ENCODE measurements at regions not wholly inside any gene's neighbourhood (a gene's known extent, or its start where the extent isn't known, plus 50 kb on each side); places are given as distances from the start of the nearest gene placed in this dataset.
"Not testable (repeated sequence)": the region's sequence is repeated elsewhere in the genome, so short reads cannot be mapped to it uniquely, and the experiment has no call there.

- in situ Hi-C loops (cut with HindIII; ENCODE audit: low pct_unique_long_range_greater_than_20kb, low sequenced_read_pairs) = no loop called here
These were observed 314.6 kb upstream of the PLD5 start for GRCh38 chr1:242839101-242839500.

GRCh38 chr1:242836423-242836822 is 311.9 kb upstream of the PLD5 start:
- in situ Hi-C loops (cut with HindIII; ENCODE audit: low pct_unique_long_range_greater_than_20kb, low sequenced_read_pairs) = no loop called here
- DNase-seq (ENCODE audit: low read depth) = no peak

More at GRCh38 chr1:242839101-242839500, 314.6 kb upstream of the PLD5 start:
- DNase-seq (ENCODE audit: low read depth) = no peak

GRCh38 chr1:242828828-242829227 is 304.3 kb upstream of the PLD5 start:
- in situ Hi-C loops (cut with HindIII; ENCODE audit: low pct_unique_long_range_greater_than_20kb, low sequenced_read_pairs) = no loop called here
- no peak for DNase-seq (ENCODE audit: low read depth)

- no peak for DNase-seq (ENCODE audit: low read depth)
- in situ Hi-C loops (cut with HindIII; ENCODE audit: low pct_unique_long_range_greater_than_20kb, low sequenced_read_pairs) = no loop called here
These were observed 303.7 kb upstream of the PLD5 start for GRCh38 chr1:242828199-242828598.

GRCh38 chr1:242827538-242827937 is 303.0 kb upstream of the PLD5 start:
- in situ Hi-C loops (cut with HindIII; ENCODE audit: low pct_unique_long_range_greater_than_20kb, low sequenced_read_pairs) = no loop called here
- DNase-seq (ENCODE audit: low read depth) = no peak

- no peak for DNase-seq (ENCODE audit: low read depth)
- in situ Hi-C loops (cut with HindIII; ENCODE audit: low pct_unique_long_range_greater_than_20kb, low sequenced_read_pairs) = no loop called here
These were observed 302.3 kb upstream of the PLD5 start for GRCh38 chr1:242826701-242827336.

GRCh38 chr1:242824435-242824834 is 299.9 kb upstream of the PLD5 start:
- DNase-seq (ENCODE audit: low read depth) = peak; percentile 12
- in situ Hi-C loops (cut with HindIII; ENCODE audit: low pct_unique_long_range_greater_than_20kb, low sequenced_read_pairs) = no loop called here

- in situ Hi-C loops (cut with HindIII; ENCODE audit: low pct_unique_long_range_greater_than_20kb, low sequenced_read_pairs) = no loop called here
- DNase-seq (ENCODE audit: low read depth) = no peak
These were observed 289.1 kb upstream of the PLD5 start for GRCh38 chr1:242813490-242814091.

- no peak for DNase-seq (ENCODE audit: low read depth)
- in situ Hi-C loops (cut with HindIII; ENCODE audit: low pct_unique_long_range_greater_than_20kb, low sequenced_read_pairs) = no loop called here
These were observed 286.8 kb upstream of the PLD5 start for GRCh38 chr1:242811092-242811840.

- no peak for DNase-seq (ENCODE audit: low read depth)
- in situ Hi-C loops (cut with HindIII; ENCODE audit: low pct_unique_long_range_greater_than_20kb, low sequenced_read_pairs) = no loop called here
These were observed 281.8 kb upstream of the PLD5 start for GRCh38 chr1:242806324-242806723.

- DNase-seq (ENCODE audit: low read depth); in situ Hi-C loops (cut with HindIII; ENCODE audit: low pct_unique_long_range_greater_than_20kb, low sequenced_read_pairs): not testable (repeated sequence)
These were observed 280.9 kb upstream of the PLD5 start for GRCh38 chr1:242805360-242805759.

- in situ Hi-C loops (cut with HindIII; ENCODE audit: low pct_unique_long_range_greater_than_20kb, low sequenced_read_pairs) = no loop called here
- DNase-seq (ENCODE audit: low read depth) = no peak
These were observed 278.5 kb upstream of the PLD5 start for GRCh38 chr1:242802973-242803372.

- no peak for DNase-seq (ENCODE audit: low read depth)
- in situ Hi-C loops (cut with HindIII; ENCODE audit: low pct_unique_long_range_greater_than_20kb, low sequenced_read_pairs) = no loop called here
These were observed 276.0 kb upstream of the PLD5 start for GRCh38 chr1:242800521-242800920.

GRCh38 chr1:242797856-242798255 is 273.4 kb upstream of the PLD5 start:
- DNase-seq (ENCODE audit: low read depth) = no peak
- in situ Hi-C loops (cut with HindIII; ENCODE audit: low pct_unique_long_range_greater_than_20kb, low sequenced_read_pairs) = no loop called here

GRCh38 chr1:242788771-242789170 is 264.3 kb upstream of the PLD5 start:
- in situ Hi-C loops (cut with HindIII; ENCODE audit: low pct_unique_long_range_greater_than_20kb, low sequenced_read_pairs) = no loop called here

GRCh38 chr1:242787968-242788367 is 263.5 kb upstream of the PLD5 start:
- DNase-seq (ENCODE audit: low read depth) = no peak
- in situ Hi-C loops (cut with HindIII; ENCODE audit: low pct_unique_long_range_greater_than_20kb, low sequenced_read_pairs) = no loop called here

More at GRCh38 chr1:242788771-242789170, 264.3 kb upstream of the PLD5 start:
- no peak for DNase-seq (ENCODE audit: low read depth)

- DNase-seq (ENCODE audit: low read depth) = no peak
These were observed 260.3 kb upstream of the PLD5 start for GRCh38 chr1:242784807-242785206.

GRCh38 chr1:242784084-242784483 is 259.6 kb upstream of the PLD5 start:
- no peak for DNase-seq (ENCODE audit: low read depth)
- in situ Hi-C loops (cut with HindIII; ENCODE audit: low pct_unique_long_range_greater_than_20kb, low sequenced_read_pairs) = no loop called here

More at GRCh38 chr1:242784807-242785206, 260.3 kb upstream of the PLD5 start:
- in situ Hi-C loops (cut with HindIII; ENCODE audit: low pct_unique_long_range_greater_than_20kb, low sequenced_read_pairs) = no loop called here

GRCh38 chr1:242774256-242774655 is 249.8 kb upstream of the PLD5 start:
- no peak for DNase-seq (ENCODE audit: low read depth)
- in situ Hi-C loops (cut with HindIII; ENCODE audit: low pct_unique_long_range_greater_than_20kb, low sequenced_read_pairs) = no loop called here

Data from Caki2 (cell line).